IMR-90 (cell line): ENCODE measurements at regions not wholly inside any gene's neighbourhood (a gene's known extent, or its start where the extent isn't known, plus 50 kb on each side); places are given as distances from the start of the nearest gene placed in this dataset.

Experiments
- BHLHE40 ChIP-seq: fragments of 150-350 bp; IDR thresholded peaks from 2 replicates; pipeline ENCODE4 v1.6.1; 2016; ENCODE audit warnings: mild to moderate bottlenecking, low read depth, low read length
- CEBPB ChIP-seq: IDR thresholded peaks from 2 replicates; pipeline ENCODE4 v1.6.1; 2012; ENCODE audit warnings: low read depth, low read length, improper control_type of control experiment
- CTCF ChIP-seq: conservative IDR thresholded peaks from 2 replicates; pipeline ENCODE4 v1.5.1; 2012; ENCODE audit warnings: mild to moderate bottlenecking, low read depth, low read length, improper control_type of control experiment
- ELK1 ChIP-seq: fragments of 150-350 bp; IDR thresholded peaks from 2 replicates; pipeline ENCODE4 v1.6.1; 2016; ENCODE audit warnings: low read depth, mild to moderate bottlenecking, low read length, moderate library complexity, borderline replicate concordance
- FOS ChIP-seq: fragments of 150-350 bp; IDR thresholded peaks from 2 replicates; pipeline ENCODE4 v1.6.1; 2016; ENCODE audit warnings: low read depth, low read length
- MAFK ChIP-seq: IDR thresholded peaks from 2 replicates; pipeline ENCODE4 v1.6.1; 2012; ENCODE audit warnings: low read depth, low read length, improper control_type of control experiment
- MAZ ChIP-seq: IDR thresholded peaks from 2 replicates; pipeline ENCODE4 v1.6.1; 2012; ENCODE audit warnings: low read depth, mild to moderate bottlenecking, low read length, improper control_type of control experiment, moderate library complexity, borderline replicate concordance
- MXI1 ChIP-seq: IDR thresholded peaks from 2 replicates; pipeline ENCODE4 v1.6.1; 2012; ENCODE audit warnings: low read depth, mild to moderate bottlenecking, low read length, moderate library complexity, borderline replicate concordance
- POLR2A ChIP-seq: IDR thresholded peaks from 2 replicates; pipeline ENCODE4 v1.6.1; 2012; ENCODE audit warnings: mild to moderate bottlenecking, low read depth, low read length
- RCOR1 ChIP-seq: IDR thresholded peaks from 2 replicates; pipeline ENCODE4 v1.6.1; 2012; ENCODE audit warnings: mild to moderate bottlenecking, low read length, improper control_type of control experiment; ENCODE audit not compliant: insufficient replicate concordance
- RFX5 ChIP-seq: IDR thresholded peaks from 2 replicates; pipeline ENCODE4 v1.8.0; 2012; ENCODE audit warnings: low read depth, mild to moderate bottlenecking, low read length, moderate library complexity
- SMC3 ChIP-seq: fragments of 150-350 bp; IDR thresholded peaks from 2 replicates; pipeline ENCODE4 v1.6.1; 2016; ENCODE audit warnings: low read depth, mild to moderate bottlenecking, antibody characterized with exemption, low read length, moderate library complexity
- USF2 ChIP-seq: fragments of 150-350 bp; IDR thresholded peaks from 2 replicates; pipeline ENCODE4 v1.6.1; 2017; ENCODE audit warnings: mild to moderate bottlenecking, antibody characterized with exemption, low read length, low read depth

- TF ChIP-seq POLR2A: no peak
- TF ChIP-seq CTCF: no peak
- no peak for TF ChIP-seq FOS
- TF ChIP-seq MAZ: no peak
- no peak for TF ChIP-seq RFX5
- no peak for TF ChIP-seq SMC3
- no peak for TF ChIP-seq CEBPB
- no peak for TF ChIP-seq USF2
- TF ChIP-seq MAFK: no peak
- no peak for TF ChIP-seq MXI1
- no peak for TF ChIP-seq BHLHE40
- TF ChIP-seq RCOR1: no peak
- TF ChIP-seq ELK1: no peak
Measured at GRCh38 chr11:92357841-92358240, 133.2 kb downstream of the FAT3 start.
